Body of pancreas (tissue), 4 donors: ENCODE measurements at regions not wholly inside any gene's neighbourhood (a gene's known extent, or its start where the extent isn't known, plus 50 kb on each side); places are given as distances from the start of the nearest gene placed in this dataset.
"Not testable (repeated sequence)": the region's sequence is repeated elsewhere in the genome, so short reads cannot be mapped to it uniquely, and the experiment has no call there.

Experiments
- CTCF ChIP-seq, 7 experiments: fragments of 450-650 bp in 4 of 7; fragments of 200-600 bp in 3 of 7; sonication (generic) in 3 of 7; IDR thresholded peaks; one replicate each; pipeline ENCODE4 v1.5.1; 2016 to 2019; ENCODE audit warnings: antibody characterized with exemption in 7 of 7
- POLR2A ChIP-seq, 3 donors: fragments of 450-650 bp; IDR thresholded peaks; one replicate each; pipeline ENCODE4 v1.6.1; 2016; ENCODE audit warnings: antibody characterized with exemption in 3 of 3, mild to moderate bottlenecking in 2 of 3

DNA sequence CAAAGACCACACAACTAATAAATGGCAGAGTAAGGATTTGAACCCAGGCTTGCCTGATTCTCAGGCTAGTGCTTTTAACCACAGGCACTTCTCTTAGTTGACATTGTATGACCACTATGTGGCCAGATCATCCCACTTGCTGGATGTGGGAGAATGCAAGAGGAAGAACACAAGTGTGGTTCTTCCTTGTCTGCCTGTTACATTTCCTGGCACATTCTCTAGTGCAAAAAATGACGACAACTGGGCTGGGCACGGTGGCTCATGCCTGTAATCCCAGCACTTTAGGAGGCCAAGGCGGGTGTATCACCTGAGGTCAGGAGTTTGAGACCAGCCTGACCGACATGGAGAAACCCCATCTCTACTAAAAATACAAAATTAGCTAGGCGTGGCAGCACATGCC lies 83.0 kb downstream of the GRIN2B start:
- not testable (repeated sequence) for TF ChIP-seq POLR2A, CTCF (IDR thresholded peaks at IDR 0.05)
